EH (cell line): ENCODE measurements at regions not wholly inside any gene's neighbourhood (a gene's known extent, or its start where the extent isn't known, plus 50 kb on each side); places are given as distances from the start of the nearest gene placed in this dataset.

ENCODE experiments used
- DNase-seq: peaks from one replicate; pipeline ENCODE4 v3.0.0-alpha.2; 2015; ENCODE audit warnings: low read depth

- no peak for DNase-seq
These were observed 87.7 kb downstream of the ERCC5 start for GRCh38 chr13:102933523-102933922.

DNA sequence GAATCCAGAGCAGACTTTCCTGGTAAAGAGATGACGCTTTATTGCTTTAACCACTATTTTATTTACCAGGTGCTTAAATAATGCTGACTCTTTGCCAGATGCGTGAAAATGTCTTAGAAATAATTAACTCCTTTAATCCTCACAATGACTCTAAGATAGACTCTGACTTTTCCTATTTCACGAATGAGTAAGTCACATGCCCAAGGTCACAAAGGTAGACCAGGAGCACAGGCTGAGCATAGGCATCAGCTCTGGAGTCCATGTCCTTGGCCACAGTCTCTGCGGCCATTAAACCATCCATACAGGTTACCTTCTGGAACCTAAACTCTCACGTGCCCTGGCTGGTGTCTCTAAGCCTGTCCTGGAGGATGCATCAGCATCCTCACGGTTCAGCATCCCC is 87.3 kb downstream of the ERCC5 start:
- DNase-seq: no peak

DNA sequence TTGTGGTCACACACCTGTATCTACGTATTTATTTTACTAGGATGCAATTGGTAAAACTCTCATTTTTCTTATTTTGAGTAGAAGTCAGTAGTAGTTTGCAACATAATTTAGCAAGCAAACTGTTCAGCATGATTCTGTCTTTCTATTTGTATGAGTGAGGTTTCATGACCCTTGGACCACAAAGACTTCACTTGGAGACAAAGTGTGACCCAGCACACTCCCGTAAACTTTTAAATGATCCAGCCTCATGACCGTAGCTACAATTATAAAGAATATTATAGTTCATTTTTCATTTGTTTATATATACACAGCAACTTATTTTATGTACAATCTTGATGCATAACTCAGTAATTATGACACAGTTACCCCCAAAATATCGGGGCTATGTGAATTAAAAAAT is 86.5 kb downstream of the ERCC5 start:
- no peak for DNase-seq

- DNase-seq: no peak
These were observed 84.7 kb downstream of the ERCC5 start for GRCh38 chr13:102930566-102930965.

DNA sequence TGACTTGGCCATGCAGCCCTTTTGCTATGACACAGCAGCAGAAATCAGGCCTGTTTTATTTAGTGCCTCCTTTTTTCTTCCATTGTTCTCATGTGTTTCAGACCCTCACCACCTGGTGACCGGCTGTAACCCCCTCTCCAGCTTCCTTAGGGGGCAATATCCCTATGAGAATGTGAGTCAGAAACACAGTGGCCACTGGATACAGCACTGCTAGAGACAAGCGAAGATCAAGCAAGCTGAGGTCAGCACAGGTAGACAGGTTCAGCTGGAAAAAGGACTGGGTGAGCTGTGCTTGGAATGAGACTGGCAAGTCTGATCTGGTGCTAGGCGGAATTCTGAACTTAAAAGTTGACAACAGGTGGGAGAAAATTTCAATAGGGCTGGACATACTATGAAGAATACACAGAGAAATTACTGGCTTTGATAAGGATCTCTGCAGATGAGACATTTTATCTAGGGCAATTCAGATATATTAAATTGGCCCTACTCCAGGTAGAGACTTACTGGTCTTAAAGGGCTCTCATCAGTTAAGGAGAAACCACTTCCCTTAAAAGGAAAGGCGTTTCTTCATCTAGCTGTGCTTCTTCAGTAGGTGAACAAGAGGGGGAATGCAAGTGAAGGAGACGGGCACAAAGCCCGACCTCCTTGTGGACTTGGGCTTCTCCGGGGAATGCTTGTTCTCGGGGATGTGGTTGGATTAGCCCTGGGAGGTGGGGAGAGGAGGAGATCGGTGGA is 83.3 kb downstream of the ERCC5 start:
- DNase-seq: no peak
